Bronchial epithelial cell (primary cell): ENCODE measurements at regions not wholly inside any gene's neighbourhood (a gene's known extent, or its start where the extent isn't known, plus 50 kb on each side); places are given as distances from the start of the nearest gene placed in this dataset.
A peak's percentile ranks its signal among the peaks of the same experiment; 100 is the strongest.

Experiments used
- DNase-seq: peaks from one replicate; pipeline ENCODE4 v3.0.0-alpha.2; 2010; ENCODE audit warnings: low read depth
- FAIRE-seq: peaks from 2 replicates; lab custom pipeline; 2011; peaks lifted over from hg19 to GRCh38; lab: Jason Lieb, UNC
- H3K27me3 ChIP-seq: 2 replicates; pipeline ENCODE4 v1.5.1; 2011; ENCODE audit warnings: low read length; ENCODE audit not compliant: control insufficient read depth, insufficient read depth
- H3K36me3 ChIP-seq: 2 replicates; pipeline ENCODE4 v1.5.1; 2011; ENCODE audit warnings: low read length; ENCODE audit not compliant: control insufficient read depth, insufficient read depth
- H3K4me3 ChIP-seq: 2 replicates; pipeline ENCODE4 v1.5.1; 2011; ENCODE audit warnings: mild to moderate bottlenecking, low read depth, low read length, control low read depth
- TF ChIP-seq, protein P1 (sequence below): IDR thresholded peaks from 2 replicates; pipeline ENCODE4 v1.5.1; 2011; ENCODE audit warnings: mild to moderate bottlenecking, moderate library complexity, low read length, control low read depth, inconsistent platforms; ENCODE audit not compliant: insufficient read depth, severe bottlenecking

DNA sequence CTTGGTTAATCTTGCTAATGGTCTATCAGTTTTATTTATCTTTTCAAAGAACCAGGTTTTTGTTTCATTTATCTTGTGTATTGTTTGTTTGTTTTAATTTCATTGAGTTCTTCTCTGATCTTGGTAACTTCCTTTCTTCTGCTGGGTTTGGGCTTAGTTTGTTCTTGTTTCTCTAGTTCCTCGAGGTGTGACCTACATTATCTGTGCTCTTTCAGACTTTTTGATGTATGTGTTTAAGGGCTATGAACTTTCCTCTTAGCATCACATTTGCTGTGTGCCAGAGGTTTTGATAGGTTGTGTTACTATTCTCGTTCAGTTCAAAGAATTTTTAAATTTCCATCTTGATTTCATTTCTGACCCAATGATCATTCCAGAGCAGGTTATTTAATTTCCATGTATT lies 365.4 kb upstream of the GATB start:
- no peak for DNase-seq
- no peaks in the 10 kb centered on the region for H3K36me3 ChIP-seq
- no peak overlapping the region for H3K4me3 ChIP-seq
- TF ChIP-seq, protein P1, sequence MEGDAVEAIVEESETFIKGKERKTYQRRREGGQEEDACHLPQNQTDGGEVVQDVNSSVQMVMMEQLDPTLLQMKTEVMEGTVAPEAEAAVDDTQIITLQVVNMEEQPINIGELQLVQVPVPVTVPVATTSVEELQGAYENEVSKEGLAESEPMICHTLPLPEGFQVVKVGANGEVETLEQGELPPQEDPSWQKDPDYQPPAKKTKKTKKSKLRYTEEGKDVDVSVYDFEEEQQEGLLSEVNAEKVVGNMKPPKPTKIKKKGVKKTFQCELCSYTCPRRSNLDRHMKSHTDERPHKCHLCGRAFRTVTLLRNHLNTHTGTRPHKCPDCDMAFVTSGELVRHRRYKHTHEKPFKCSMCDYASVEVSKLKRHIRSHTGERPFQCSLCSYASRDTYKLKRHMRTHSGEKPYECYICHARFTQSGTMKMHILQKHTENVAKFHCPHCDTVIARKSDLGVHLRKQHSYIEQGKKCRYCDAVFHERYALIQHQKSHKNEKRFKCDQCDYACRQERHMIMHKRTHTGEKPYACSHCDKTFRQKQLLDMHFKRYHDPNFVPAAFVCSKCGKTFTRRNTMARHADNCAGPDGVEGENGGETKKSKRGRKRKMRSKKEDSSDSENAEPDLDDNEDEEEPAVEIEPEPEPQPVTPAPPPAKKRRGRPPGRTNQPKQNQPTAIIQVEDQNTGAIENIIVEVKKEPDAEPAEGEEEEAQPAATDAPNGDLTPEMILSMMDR: no peak
- no peaks in the 10 kb centered on the region for H3K27me3 ChIP-seq
- FAIRE-seq: no peak

DNA sequence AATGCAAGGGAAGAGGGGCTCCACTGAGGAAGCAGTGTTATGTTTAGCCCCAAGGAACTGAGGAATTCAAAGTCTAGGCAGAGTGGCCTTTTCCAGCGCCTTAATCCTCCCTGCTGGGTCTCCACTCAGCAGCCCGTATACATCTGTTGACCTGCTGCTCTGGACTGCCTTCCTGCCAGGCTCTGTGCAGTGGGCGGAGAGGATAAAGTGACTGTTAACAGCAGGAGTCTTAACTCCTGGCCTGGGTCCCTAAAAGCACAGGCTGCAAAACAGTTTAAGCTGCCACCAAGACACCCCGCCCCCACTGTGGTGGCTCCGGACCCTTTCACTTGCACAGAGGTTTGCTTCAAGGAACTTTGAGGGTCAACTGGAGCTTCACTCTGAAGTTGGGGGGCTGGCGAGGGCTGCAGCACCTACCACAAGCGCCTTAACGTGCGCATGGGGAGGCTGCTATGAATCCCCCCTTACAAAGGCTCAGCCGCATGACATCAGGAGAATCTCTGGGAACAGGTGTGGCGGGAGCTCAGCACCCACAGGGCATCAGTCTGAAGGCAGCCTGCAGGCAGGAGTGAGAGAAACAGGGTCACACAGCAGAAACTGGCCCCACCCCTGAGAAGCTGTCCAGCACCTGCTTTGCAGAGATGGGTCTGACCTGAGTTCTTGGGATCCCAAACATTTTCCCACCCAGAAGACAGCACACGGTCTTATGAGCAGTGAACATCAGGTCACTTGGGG lies 358.2 kb upstream of the GATB start:
- no peaks in the 10 kb centered on the region for H3K36me3 ChIP-seq
- no peak for DNase-seq
- H3K4me3 ChIP-seq: no peak overlapping the region
- TF ChIP-seq, protein P1: no peak
- H3K27me3 ChIP-seq: no peaks in the 10 kb centered on the region
- FAIRE-seq: no peak

DNA sequence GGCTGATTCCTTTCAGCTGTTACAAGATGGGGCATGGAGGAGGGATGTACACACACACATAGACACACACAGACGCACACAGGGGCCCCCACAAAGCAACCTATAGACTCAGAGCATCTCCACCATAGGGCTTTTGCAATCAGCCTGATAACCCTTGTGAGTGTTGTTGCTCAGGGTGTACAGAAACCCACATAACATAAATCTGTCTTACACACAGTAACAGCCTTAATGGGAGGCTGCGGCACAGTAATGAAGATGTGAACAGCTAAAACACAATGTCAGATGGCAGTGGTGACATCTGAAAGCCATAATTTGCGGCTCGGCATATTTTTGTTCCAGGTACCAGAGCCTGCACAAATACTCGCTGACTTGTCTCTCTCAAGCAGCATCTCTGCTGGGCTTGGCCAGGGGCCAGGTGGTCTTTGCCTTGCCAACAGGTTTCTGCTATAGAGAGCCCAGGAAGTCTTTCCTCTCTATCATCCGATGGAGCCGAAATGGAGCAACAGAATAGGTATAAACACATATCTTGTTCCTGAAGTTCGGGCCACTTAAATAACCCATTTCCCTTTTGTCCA lies 357.2 kb upstream of the GATB start:
- Histone ChIP-seq H3K27me3 (no peaks in the 10 kb centered on the region), H3K4me3 (no peak overlapping the region), H3K36me3 (no peaks in the 10 kb centered on the region)
- no peak for FAIRE-seq
- TF ChIP-seq, protein P1: no peak
- DNase-seq: no peak

DNA sequence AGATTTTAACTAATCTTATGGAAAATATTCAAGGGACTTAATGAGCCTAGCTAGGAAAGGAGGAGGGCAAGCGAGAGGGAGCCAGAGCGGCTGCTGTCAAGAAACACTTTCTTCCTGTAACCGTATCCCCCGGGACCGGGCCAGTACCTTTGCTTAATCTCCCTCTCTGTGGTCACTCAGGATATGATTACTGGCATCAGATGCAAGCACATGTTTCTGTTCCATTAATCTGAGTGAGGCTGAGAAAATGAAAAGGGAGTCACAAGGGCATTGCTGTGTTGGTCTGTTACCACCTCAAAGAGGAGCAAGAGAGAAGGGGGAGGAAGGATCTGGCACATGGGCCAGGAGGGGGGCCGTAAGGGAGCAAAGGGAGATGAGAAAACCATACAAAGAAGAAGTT lies 356.7 kb upstream of the GATB start:
- DNase-seq (no peak), FAIRE-seq (no peak)
- TF ChIP-seq, protein P1: no peak
- H3K36me3 ChIP-seq: no peaks in the 10 kb centered on the region
- no peaks in the 10 kb centered on the region for H3K27me3 ChIP-seq
- H3K4me3 ChIP-seq: no peak overlapping the region

DNA sequence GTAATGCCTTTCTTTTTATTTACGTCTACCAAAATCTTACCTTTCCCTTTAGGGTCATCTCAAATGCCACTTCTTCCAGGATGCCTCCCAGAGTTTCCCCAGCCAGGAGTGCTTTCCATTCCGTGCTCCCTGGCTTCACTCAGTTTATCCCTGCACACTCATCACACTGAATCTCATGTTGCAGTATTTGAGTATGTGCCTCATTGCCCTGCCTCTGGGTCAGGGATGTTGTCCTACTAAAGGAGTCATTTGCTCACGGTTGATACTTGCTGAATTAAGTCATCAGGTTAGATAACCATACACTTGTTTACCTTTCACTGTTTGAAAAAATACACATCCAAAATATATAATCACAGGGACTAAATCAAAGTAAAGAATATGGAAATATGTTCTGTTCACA lies 356.2 kb upstream of the GATB start:
- DNase-seq (peak; percentile 34), FAIRE-seq (no peak)
- TF ChIP-seq, protein P1: no peak
- no peaks in the 10 kb centered on the region for H3K36me3 ChIP-seq
- H3K27me3 ChIP-seq: no peaks in the 10 kb centered on the region
- H3K4me3 ChIP-seq: no peak overlapping the region

DNA sequence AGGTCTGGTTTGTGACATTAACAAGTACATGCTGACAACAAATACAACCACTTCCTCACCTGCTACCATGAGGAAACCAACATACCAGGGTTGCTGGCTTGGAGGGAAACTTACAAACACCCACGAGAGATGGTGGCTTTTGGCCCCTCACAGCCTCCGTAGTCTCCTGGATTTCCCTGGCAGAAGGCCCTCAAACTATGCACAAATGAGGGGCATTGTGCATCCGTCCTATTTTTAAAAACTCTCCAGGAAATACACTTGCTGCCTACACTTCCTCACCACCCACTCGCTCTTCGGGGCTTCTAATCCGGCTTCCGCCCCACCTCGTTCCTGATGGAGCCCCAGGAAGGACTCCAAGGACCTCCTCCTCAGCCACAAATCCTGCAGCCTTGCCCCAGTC lies 355.0 kb upstream of the GATB start:
- no peak for FAIRE-seq
- Histone ChIP-seq H3K27me3 (no peaks in the 10 kb centered on the region), H3K4me3 (no peak overlapping the region), H3K36me3 (no peaks in the 10 kb centered on the region)
- no peak for DNase-seq
- TF ChIP-seq, protein P1: no peak
